ENCODE measurements at regions not wholly inside any gene's neighbourhood (a gene's known extent, or its start where the extent isn't known, plus 50 kb on each side); places are given as distances from the start of the nearest gene placed in this dataset.

- Histone ChIP-seq H3K4me1 (replicated peaks in 1 of 2; ENCODE audit: control insufficient read depth in 2 of 2, insufficient read depth in 2 of 2, low read length in 2 of 2) (no peaks in the 10 kb centered on the region), H3K27me3 (ENCODE audit: control insufficient read depth in 2 of 2, insufficient read depth in 2 of 2, low read length in 2 of 2) (no peaks in the 10 kb centered on the region), H3K27ac (ENCODE audit: extremely low read depth, low read depth, low read length) (no peak overlapping the region), H3K79me2 (ENCODE audit: control insufficient read depth, insufficient read depth, low read length) (no peaks in the 10 kb centered on the region), H3K4me2 (ENCODE audit: insufficient read depth, low read length) (no peak overlapping the region), H3K9me1 (ENCODE audit: control insufficient read depth, insufficient read depth, low read length) (no peaks in the 10 kb centered on the region), H2AFZ (ENCODE audit: low read depth, low read length) (no peak overlapping the region), H4K20me1 (replicated peaks; ENCODE audit: control insufficient read depth, insufficient read depth, low read length) (no peaks in the 10 kb centered on the region), H3K9me3 (replicated peaks; ENCODE audit: control insufficient read depth, insufficient read depth, low read depth, low read length) (no peaks in the 10 kb centered on the region), H3K9ac (ENCODE audit: insufficient read depth in 1 of 2, low read depth in 2 of 2, low read length in 2 of 2) (no peak overlapping the region), H3K4me3 (no peak overlapping the region), H3K36me3 (ENCODE audit: control insufficient read depth, insufficient read depth, low read length) (no peaks in the 10 kb centered on the region)
- ChIA-PET POLR2A (interaction anchor here (1.2 to 2.3 kb wide), 2 partner anchors 10 to 17 kb away, joined by 3 to 7 read pairs; no protein-coding TSS in a partner anchor), CTCF (ENCODE audit: low intra/inter-chr PET ratio) (no interaction called here)
- intact Hi-C loops (cut with micrococcal nuclease) (no loop called here), in situ Hi-C loops (cut with MboI) (no loop called here)
- no peak for DNase-seq (ENCODE audit: extremely low read depth in 1 of 4, low spot score in 3 of 4)
- TF ChIP-seq FOXJ2 (tag; IDR thresholded peaks at IDR 0.05) (no peak), TFE3 (CRISPR knock-in tag; IDR thresholded peaks at IDR 0.05) (peak; percentile 86)
- FAIRE-seq = no peak
- WGBS (ENCODE audit: insufficient coverage, low coverage, missing lambda C conversion rate) = 0% methylated on average over 1 of the region's 1 CpG
- no peak for ATAC-seq
- BruUV-seq (replicated peaks) = no TSS peak
Measured at GRCh38 chr15:61661791-61662190, 398.5 kb downstream of the VPS13C start.

GRCh38 chr15:61660579-61660978, 399.7 kb downstream of the VPS13C start:
- no peak overlapping the region for H2AFZ ChIP-seq (ENCODE audit: low read depth, low read length)
- H3K36me3 ChIP-seq (ENCODE audit: control insufficient read depth, insufficient read depth, low read length) = no peaks in the 10 kb centered on the region
- DNase-seq (ENCODE audit: extremely low read depth in 1 of 4, low spot score in 3 of 4) (no peak), FAIRE-seq (no peak), ATAC-seq (no peak)
- no peaks in the 10 kb centered on the region for H3K4me1 ChIP-seq (replicated peaks in 1 of 2; ENCODE audit: control insufficient read depth in 2 of 2, insufficient read depth in 2 of 2, low read length in 2 of 2)
- no TSS peak for BruUV-seq (replicated peaks)
- in situ Hi-C loops (cut with MboI) (no loop called here), intact Hi-C loops (cut with micrococcal nuclease) (no loop called here)
- H3K9me1 ChIP-seq (ENCODE audit: control insufficient read depth, insufficient read depth, low read length) = no peaks in the 10 kb centered on the region
- H4K20me1 ChIP-seq (replicated peaks; ENCODE audit: control insufficient read depth, insufficient read depth, low read length) = no peaks in the 10 kb centered on the region
- no peak overlapping the region for H3K4me3 ChIP-seq
- no peaks in the 10 kb centered on the region for H3K27me3 ChIP-seq (ENCODE audit: control insufficient read depth in 2 of 2, insufficient read depth in 2 of 2, low read length in 2 of 2)
- H3K79me2 ChIP-seq (ENCODE audit: control insufficient read depth, insufficient read depth, low read length) = no peaks in the 10 kb centered on the region
- H3K9ac ChIP-seq (ENCODE audit: insufficient read depth in 1 of 2, low read depth in 2 of 2, low read length in 2 of 2) = no peak overlapping the region
- CTCF ChIA-PET (ENCODE audit: low intra/inter-chr PET ratio) = no interaction called here
- no peak overlapping the region for H3K4me2 ChIP-seq (ENCODE audit: insufficient read depth, low read length)
- 0% methylated on average over 2 of the region's 2 CpGs for WGBS (ENCODE audit: insufficient coverage, low coverage, missing lambda C conversion rate)
- no peaks in the 10 kb centered on the region for H3K9me3 ChIP-seq (replicated peaks; ENCODE audit: control insufficient read depth, insufficient read depth, low read depth, low read length)
- no peak overlapping the region for H3K27ac ChIP-seq (ENCODE audit: extremely low read depth, low read depth, low read length)
- POLR2A ChIA-PET = interaction anchor here (1.0 kb wide), 1 partner anchor 177 kb away, joined by 3 read pairs; no protein-coding TSS in a partner anchor
- TF ChIP-seq TEAD4 (IDR thresholded peaks at IDR 0.05; ENCODE audit: low read length) = no peak
- no peak for TF ChIP-seq TEAD4 (CRISPR knock-in tag; IDR thresholded peaks at IDR 0.05; ENCODE audit: borderline replicate concordance)
- no peak for TF ChIP-seq ZNF449 (CRISPR knock-in tag; IDR thresholded peaks at IDR 0.05)

Measured in K562 (cell line).